ENCODE measurements at regions not wholly inside any gene's neighbourhood (a gene's known extent, or its start where the extent isn't known, plus 50 kb on each side); places are given as distances from the start of the nearest gene placed in this dataset.

DNA sequence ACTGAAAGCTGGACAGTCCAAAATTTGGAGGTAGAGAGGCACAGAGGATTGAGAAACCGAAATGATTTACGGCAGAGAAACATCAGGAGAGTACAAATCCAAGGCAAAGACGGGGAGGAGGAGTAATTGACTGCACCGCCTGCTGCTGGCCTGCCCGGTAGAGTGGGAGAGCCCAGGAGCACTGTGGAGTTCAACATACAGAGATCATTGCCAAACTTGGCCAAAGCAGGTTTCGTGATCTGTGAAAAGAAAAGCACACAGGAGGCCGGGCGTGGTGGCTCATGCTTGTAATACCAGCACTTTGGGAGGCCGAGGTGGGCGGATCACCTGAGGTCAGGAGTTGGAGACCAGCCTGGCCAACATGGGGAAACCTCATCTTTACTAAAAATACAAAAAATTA is 306.0 kb upstream of the PFKP start:
- Histone ChIP-seq H3K36me3 (ENCODE audit: control insufficient read depth in 5 of 5, insufficient read depth in 5 of 5, low read length in 5 of 5) (no peaks in the 10 kb centered on the region), H3K27me3 (ENCODE audit: control insufficient read depth in 5 of 5, insufficient read depth in 4 of 5, low read length in 5 of 5) (peaks cover 0 to 2% (median 0%) of the 10 kb centered on the region in 5 donors), H3K9ac (ENCODE audit: low read length in 5 of 5) (no peak overlapping the region), H3K4me1 (ENCODE audit: control insufficient read depth in 5 of 5, insufficient read depth in 5 of 5, low read length in 5 of 5) (no peaks in the 10 kb centered on the region), H3K9me3 (ENCODE audit: control insufficient read depth in 5 of 5, low read length in 5 of 5) (peaks cover 0 to 3% (median 0%) of the 10 kb centered on the region in 5 donors), H3K4me3 (ENCODE audit: low read depth in 1 of 5, low read length in 5 of 5) (no peak overlapping the region), H3K27ac (ENCODE audit: low read depth, low read length) (no peak overlapping the region)

DNA sequence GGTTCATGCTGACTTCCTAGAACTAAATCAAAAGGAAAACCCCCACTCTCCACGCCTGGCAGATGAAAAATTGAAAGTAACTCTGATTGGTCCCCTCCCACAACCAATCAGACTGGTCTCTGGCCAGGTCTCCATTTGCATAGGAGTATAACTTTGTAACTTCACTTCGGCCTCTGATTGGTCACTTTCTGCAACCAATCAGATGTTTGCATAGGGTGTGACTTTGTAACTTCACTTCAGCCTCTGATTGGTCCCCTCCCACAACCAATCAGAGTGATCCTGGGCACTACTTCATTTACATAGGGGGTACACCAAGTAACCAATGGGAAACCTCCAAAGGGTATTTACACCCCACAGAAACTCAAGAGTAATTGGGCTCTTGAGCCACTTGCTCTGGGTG is 306.6 kb upstream of the PFKP start:
- Histone ChIP-seq H3K4me1 (ENCODE audit: control insufficient read depth in 5 of 5, insufficient read depth in 5 of 5, low read length in 5 of 5) (no peaks in the 10 kb centered on the region), H3K9me3 (ENCODE audit: control insufficient read depth in 5 of 5, low read length in 5 of 5) (peaks cover 0 to 3% (median 0%) of the 10 kb centered on the region in 5 donors), H3K9ac (ENCODE audit: low read length in 5 of 5) (no peak overlapping the region), H3K36me3 (ENCODE audit: control insufficient read depth in 5 of 5, insufficient read depth in 5 of 5, low read length in 5 of 5) (no peaks in the 10 kb centered on the region), H3K27me3 (ENCODE audit: control insufficient read depth in 5 of 5, insufficient read depth in 4 of 5, low read length in 5 of 5) (peaks cover 0 to 2% (median 0%) of the 10 kb centered on the region in 5 donors), H3K4me3 (ENCODE audit: low read depth in 1 of 5, low read length in 5 of 5) (no peak overlapping the region), H3K27ac (ENCODE audit: low read depth, low read length) (no peak overlapping the region)

DNA sequence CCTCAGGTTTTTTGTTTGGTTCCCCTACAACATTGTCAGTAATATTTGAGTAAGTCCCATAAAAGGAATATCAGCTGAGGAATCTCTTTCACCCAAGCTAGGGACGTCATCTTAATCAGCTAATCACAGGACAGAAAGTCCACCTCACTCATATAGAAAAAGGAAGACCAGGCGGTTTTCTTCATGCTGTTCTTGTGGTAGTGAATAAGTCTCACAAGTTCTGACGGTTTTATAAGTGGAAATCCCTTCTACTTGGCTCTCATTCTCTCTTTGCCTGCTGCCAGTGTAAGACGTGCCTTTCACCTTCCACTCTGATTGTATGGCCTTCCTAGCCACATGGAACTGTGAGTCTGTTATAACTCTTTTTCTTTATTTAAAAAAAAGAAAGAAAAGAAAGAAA is 308.1 kb upstream of the PFKP start:
- H3K27ac ChIP-seq (ENCODE audit: low read depth, low read length): no peak overlapping the region
- no peaks in the 10 kb centered on the region for H3K36me3 ChIP-seq (ENCODE audit: control insufficient read depth in 5 of 5, insufficient read depth in 5 of 5, low read length in 5 of 5)
- H3K9me3 ChIP-seq (ENCODE audit: control insufficient read depth in 5 of 5, low read length in 5 of 5): no peaks in the 10 kb centered on the region
- no peaks in the 10 kb centered on the region for H3K27me3 ChIP-seq (ENCODE audit: control insufficient read depth in 5 of 5, insufficient read depth in 4 of 5, low read length in 5 of 5)
- no peaks in the 10 kb centered on the region for H3K4me1 ChIP-seq (ENCODE audit: control insufficient read depth in 5 of 5, insufficient read depth in 5 of 5, low read length in 5 of 5)
- no peak overlapping the region for H3K9ac ChIP-seq (ENCODE audit: low read length in 5 of 5)
- no peak overlapping the region for H3K4me3 ChIP-seq (ENCODE audit: low read depth in 1 of 5, low read length in 5 of 5)

DNA sequence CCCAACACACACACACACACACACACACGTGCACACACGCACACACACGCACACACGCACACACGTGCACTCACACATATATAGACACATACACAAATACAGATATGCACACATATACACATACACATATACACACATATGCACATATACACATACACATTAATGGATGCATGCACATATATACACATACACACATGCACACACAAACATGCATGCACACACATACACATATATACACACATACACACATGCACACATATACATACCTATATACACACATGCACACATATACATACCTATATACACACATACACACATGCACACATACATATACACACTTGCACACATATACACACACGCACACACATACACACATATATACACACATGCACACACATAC is 312.4 kb upstream of the PFKP start:
- no peak overlapping the region for H3K9ac ChIP-seq (ENCODE audit: low read length in 5 of 5)
- no peaks in the 10 kb centered on the region for H3K4me1 ChIP-seq (ENCODE audit: control insufficient read depth in 5 of 5, insufficient read depth in 5 of 5, low read length in 5 of 5)
- no peak overlapping the region for H3K4me3 ChIP-seq (ENCODE audit: low read depth in 1 of 5, low read length in 5 of 5)
- H3K9me3 ChIP-seq (ENCODE audit: control insufficient read depth in 5 of 5, low read length in 5 of 5): no peaks in the 10 kb centered on the region
- H3K27me3 ChIP-seq (ENCODE audit: control insufficient read depth in 5 of 5, insufficient read depth in 4 of 5, low read length in 5 of 5): no peaks in the 10 kb centered on the region
- H3K36me3 ChIP-seq (ENCODE audit: control insufficient read depth in 5 of 5, insufficient read depth in 5 of 5, low read length in 5 of 5): no peaks in the 10 kb centered on the region
- no peak overlapping the region for H3K27ac ChIP-seq (ENCODE audit: low read depth, low read length)

DNA sequence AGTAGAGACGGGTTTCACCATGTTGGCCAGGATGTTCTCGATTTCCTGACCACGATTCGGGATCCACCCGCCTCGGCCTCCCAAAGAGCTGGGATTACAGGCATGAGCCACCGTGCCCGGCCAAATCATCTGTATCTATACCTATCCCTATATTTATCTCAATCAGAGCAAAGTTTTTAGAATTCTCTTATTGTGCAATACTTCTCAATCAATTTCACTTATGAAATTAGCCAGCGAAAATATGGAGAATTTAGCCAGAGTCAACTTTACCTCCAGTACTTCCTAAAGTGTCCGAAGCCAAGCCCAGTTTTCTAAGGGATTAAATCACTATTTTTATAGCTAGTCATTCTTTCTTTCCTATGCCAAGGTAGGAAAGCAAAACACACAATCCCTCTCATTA is 319.1 kb upstream of the PFKP start:
- no peak overlapping the region for H3K4me3 ChIP-seq (ENCODE audit: low read depth in 1 of 5, low read length in 5 of 5)
- H3K9me3 ChIP-seq (ENCODE audit: control insufficient read depth in 5 of 5, low read length in 5 of 5): no peaks in the 10 kb centered on the region
- H3K9ac ChIP-seq (ENCODE audit: low read length in 5 of 5): no peak overlapping the region
- no peaks in the 10 kb centered on the region for H3K4me1 ChIP-seq (ENCODE audit: control insufficient read depth in 5 of 5, insufficient read depth in 5 of 5, low read length in 5 of 5)
- H3K36me3 ChIP-seq (ENCODE audit: control insufficient read depth in 5 of 5, insufficient read depth in 5 of 5, low read length in 5 of 5): no peaks in the 10 kb centered on the region
- H3K27me3 ChIP-seq (ENCODE audit: control insufficient read depth in 5 of 5, insufficient read depth in 4 of 5, low read length in 5 of 5): no peaks in the 10 kb centered on the region
- H3K27ac ChIP-seq (ENCODE audit: low read depth, low read length): no peak overlapping the region

DNA sequence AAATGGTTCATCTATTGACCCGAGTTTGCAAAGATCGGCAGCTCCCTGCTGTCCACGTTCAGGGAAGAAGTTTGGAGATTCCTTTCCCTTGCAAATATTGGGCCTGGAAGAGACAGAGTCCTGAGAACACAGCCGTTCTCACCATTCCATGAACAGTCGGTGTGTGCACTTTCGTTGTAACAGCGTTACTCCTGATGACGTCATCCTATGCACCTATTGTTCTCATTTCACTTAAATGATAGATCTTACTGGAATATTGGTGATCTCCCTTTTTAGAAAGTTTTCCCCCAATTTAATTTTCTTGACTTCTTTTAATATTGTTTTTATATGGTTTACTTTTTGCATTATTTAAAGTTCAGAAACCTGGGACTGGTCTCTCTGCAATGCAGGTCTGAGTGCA is 320.7 kb upstream of the PFKP start:
- H3K27me3 ChIP-seq (ENCODE audit: control insufficient read depth in 5 of 5, insufficient read depth in 4 of 5, low read length in 5 of 5): no peaks in the 10 kb centered on the region
- H3K9ac ChIP-seq (ENCODE audit: low read length in 5 of 5): no peak overlapping the region
- H3K27ac ChIP-seq (ENCODE audit: low read depth, low read length): no peak overlapping the region
- H3K36me3 ChIP-seq (ENCODE audit: control insufficient read depth in 5 of 5, insufficient read depth in 5 of 5, low read length in 5 of 5): no peaks in the 10 kb centered on the region
- no peak overlapping the region for H3K4me3 ChIP-seq (ENCODE audit: low read depth in 1 of 5, low read length in 5 of 5)
- no peaks in the 10 kb centered on the region for H3K4me1 ChIP-seq (ENCODE audit: control insufficient read depth in 5 of 5, insufficient read depth in 5 of 5, low read length in 5 of 5)
- no peaks in the 10 kb centered on the region for H3K9me3 ChIP-seq (ENCODE audit: control insufficient read depth in 5 of 5, low read length in 5 of 5)

DNA sequence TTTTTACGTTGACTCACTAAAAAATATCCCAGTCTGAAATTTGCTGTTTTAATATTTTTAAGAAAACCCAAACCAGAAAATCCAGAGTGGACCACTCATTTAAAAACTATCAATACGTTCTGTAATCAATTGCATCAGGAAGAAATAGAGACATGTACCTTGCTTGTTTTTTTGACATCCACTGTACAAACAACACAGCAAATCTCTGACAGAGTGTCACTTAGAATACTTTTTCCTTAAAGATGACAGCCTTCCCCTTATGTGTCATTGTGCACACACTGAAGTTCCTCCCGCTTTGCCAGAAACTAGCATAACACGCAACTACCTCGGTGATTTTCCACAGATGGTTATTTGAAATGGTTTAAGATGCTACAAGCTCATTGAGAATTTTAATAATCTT is 321.7 kb upstream of the PFKP start:
- Histone ChIP-seq H3K36me3 (ENCODE audit: control insufficient read depth in 5 of 5, insufficient read depth in 5 of 5, low read length in 5 of 5) (no peaks in the 10 kb centered on the region), H3K4me1 (ENCODE audit: control insufficient read depth in 5 of 5, insufficient read depth in 5 of 5, low read length in 5 of 5) (no peaks in the 10 kb centered on the region), H3K27ac (ENCODE audit: low read depth, low read length) (no peak overlapping the region), H3K4me3 (ENCODE audit: low read depth in 1 of 5, low read length in 5 of 5) (no peak overlapping the region), H3K9ac (ENCODE audit: low read length in 5 of 5) (no peak overlapping the region), H3K9me3 (ENCODE audit: control insufficient read depth in 5 of 5, low read length in 5 of 5) (no peaks in the 10 kb centered on the region), H3K27me3 (ENCODE audit: control insufficient read depth in 5 of 5, insufficient read depth in 4 of 5, low read length in 5 of 5) (no peaks in the 10 kb centered on the region)

DNA sequence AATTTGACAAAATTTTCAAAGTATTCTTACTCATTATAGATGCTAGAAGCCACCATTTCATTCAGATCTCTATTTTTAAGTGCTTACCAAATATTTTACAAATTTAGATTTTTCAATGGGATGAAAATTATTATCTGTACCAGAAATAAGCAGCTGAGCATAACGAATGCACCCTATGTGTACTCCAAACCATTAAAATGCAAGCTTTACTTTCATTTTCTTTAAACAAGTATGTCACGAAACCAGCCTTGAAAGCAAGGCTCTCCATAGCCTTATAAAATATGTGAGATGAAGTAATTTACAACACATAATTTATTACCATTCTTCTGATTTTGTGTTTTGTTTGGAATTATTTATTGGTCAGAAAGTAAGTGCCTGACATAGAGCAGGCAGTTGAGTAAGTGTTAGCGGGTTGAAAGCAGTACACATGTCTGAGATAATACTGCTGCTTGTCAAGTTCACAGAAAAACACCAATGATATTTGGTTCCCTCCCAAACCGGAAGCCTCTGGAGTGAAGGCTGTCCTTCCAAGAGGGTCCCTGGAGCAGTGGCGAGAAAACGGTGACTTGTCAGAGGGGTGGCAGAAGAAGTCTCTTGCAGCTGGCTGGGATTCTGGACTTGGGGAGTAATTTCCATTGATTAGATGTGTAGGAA is 322.7 kb upstream of the PFKP start:
- Histone ChIP-seq H3K27ac (ENCODE audit: low read depth, low read length) (no peak overlapping the region), H3K4me3 (ENCODE audit: low read depth in 1 of 5, low read length in 5 of 5) (peak overlapping the region in 4 of 5 donors; percentile 1 to 61 (median 14)), H3K27me3 (ENCODE audit: control insufficient read depth in 5 of 5, insufficient read depth in 4 of 5, low read length in 5 of 5) (no peaks in the 10 kb centered on the region), H3K9me3 (ENCODE audit: control insufficient read depth in 5 of 5, low read length in 5 of 5) (no peaks in the 10 kb centered on the region), H3K36me3 (ENCODE audit: control insufficient read depth in 5 of 5, insufficient read depth in 5 of 5, low read length in 5 of 5) (no peaks in the 10 kb centered on the region), H3K4me1 (ENCODE audit: control insufficient read depth in 5 of 5, insufficient read depth in 5 of 5, low read length in 5 of 5) (no peaks in the 10 kb centered on the region), H3K9ac (ENCODE audit: low read length in 5 of 5) (no peak overlapping the region)

DNA sequence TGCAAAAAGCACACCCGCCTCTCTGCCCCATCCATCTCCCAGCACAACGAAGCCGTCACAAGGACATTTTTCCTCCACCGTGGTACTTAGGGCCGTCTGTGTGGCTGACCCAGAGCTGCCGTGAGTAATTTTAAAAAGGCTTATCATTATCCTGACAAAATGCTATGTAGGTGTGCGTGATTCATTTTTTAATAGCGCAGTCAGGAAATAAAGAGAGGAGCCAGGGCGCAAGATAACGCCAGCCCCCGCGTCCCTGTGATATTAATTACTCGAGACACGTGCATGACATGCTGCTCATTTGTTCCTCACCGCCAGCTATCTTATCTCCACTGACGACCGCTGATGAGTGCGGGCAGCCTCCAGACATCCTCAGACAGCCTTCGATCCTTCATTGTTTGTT is 332.7 kb upstream of the PFKP start:
- Histone ChIP-seq H3K4me3 (ENCODE audit: low read depth in 1 of 5, low read length in 5 of 5) (no peak overlapping the region), H3K27me3 (ENCODE audit: control insufficient read depth in 5 of 5, insufficient read depth in 4 of 5, low read length in 5 of 5) (peaks cover 0 to 2% (median 0%) of the 10 kb centered on the region in 5 donors), H3K4me1 (ENCODE audit: control insufficient read depth in 5 of 5, insufficient read depth in 5 of 5, low read length in 5 of 5) (no peaks in the 10 kb centered on the region), H3K27ac (ENCODE audit: low read depth, low read length) (no peak overlapping the region), H3K36me3 (ENCODE audit: control insufficient read depth in 5 of 5, insufficient read depth in 5 of 5, low read length in 5 of 5) (no peaks in the 10 kb centered on the region), H3K9me3 (ENCODE audit: control insufficient read depth in 5 of 5, low read length in 5 of 5) (peaks cover 0 to 16% (median 4%) of the 10 kb centered on the region in 5 donors), H3K9ac (ENCODE audit: low read length in 5 of 5) (no peak overlapping the region)

DNA sequence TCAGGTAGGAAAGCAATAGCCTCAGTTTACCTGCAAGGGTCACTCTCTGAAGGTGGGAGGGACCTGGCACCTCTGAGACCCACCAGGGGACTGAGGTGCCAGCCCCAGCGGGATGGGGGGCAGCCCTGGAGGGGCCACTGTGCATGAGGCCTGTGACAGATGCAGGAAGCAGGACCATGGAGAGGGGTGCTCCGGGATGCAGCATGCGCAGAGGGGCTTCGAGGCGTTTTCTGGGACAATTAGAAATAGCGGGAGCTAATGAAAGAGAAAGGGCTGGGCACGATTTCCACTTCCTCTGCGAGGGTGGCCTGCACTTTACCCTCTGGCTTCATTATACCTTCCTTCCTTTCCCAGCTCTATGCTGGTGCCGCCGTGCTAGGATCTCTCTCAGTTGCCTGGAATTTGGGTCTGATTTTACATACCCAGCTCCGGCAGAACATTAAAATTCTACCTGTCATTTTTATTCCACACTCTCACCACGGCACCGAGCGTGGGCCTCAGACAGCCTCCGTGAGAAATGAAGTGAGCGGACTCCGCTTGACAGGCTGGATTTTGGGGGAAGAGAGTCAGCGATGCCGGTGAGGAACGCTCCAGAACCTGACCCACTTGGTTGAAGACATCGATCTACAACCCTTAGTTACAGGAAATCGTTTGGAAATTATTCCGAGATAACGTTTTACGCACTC is 333.9 kb upstream of the PFKP start:
- Histone ChIP-seq H3K4me1 (ENCODE audit: control insufficient read depth in 5 of 5, insufficient read depth in 5 of 5, low read length in 5 of 5) (no peaks in the 10 kb centered on the region), H3K9ac (ENCODE audit: low read length in 5 of 5) (no peak overlapping the region), H3K27ac (ENCODE audit: low read depth, low read length) (no peak overlapping the region), H3K36me3 (ENCODE audit: control insufficient read depth in 5 of 5, insufficient read depth in 5 of 5, low read length in 5 of 5) (no peaks in the 10 kb centered on the region), H3K27me3 (ENCODE audit: control insufficient read depth in 5 of 5, insufficient read depth in 4 of 5, low read length in 5 of 5) (peaks cover 0 to 2% (median 0%) of the 10 kb centered on the region in 5 donors), H3K4me3 (ENCODE audit: low read depth in 1 of 5, low read length in 5 of 5) (no peak overlapping the region), H3K9me3 (ENCODE audit: control insufficient read depth in 5 of 5, low read length in 5 of 5) (peaks cover 0 to 16% (median 4%) of the 10 kb centered on the region in 5 donors)

Measured in subcutaneous abdominal adipose tissue (tissue), 5 donors.